IPS-18c (cell line): ENCODE measurements at regions not wholly inside any gene's neighbourhood (a gene's known extent, or its start where the extent isn't known, plus 50 kb on each side); places are given as distances from the start of the nearest gene placed in this dataset.

Source experiments
- H3K4me3 ChIP-seq: 2 replicates; pipeline ENCODE4 v1.7.0; 2013; ENCODE audit warnings: low read depth, mild to moderate bottlenecking, low read length, moderate library complexity; ENCODE audit not compliant: insufficient read depth
- H3K9me3 ChIP-seq: one replicate; pipeline ENCODE4 v1.6.1; 2013; ENCODE audit warnings: mild to moderate bottlenecking, low read length, moderate library complexity; ENCODE audit not compliant: control insufficient read depth, insufficient read depth

DNA sequence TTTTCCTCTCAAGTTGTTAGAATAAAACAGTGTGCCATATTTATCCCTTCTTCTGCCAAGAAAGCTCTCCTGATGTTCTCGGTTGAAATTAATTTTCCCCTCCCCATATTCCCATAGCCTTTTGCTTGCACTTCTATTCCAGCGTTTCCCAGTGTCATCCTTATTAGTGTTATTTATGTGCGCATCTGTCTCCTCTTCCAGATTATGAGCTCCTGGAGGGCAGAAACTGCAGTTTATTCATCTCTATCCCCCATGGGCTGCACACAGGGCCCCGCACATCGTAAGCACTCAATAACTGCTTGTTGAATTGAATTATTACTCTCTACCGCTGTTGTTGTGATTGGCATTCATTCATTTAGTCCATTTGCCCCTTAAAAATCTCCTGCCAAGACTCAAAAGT, 149.4 kb downstream of the SOX3 start:
- Histone ChIP-seq H3K4me3 (no peak overlapping the region), H3K9me3 (peaks cover 2% of the 10 kb centered on the region)

DNA sequence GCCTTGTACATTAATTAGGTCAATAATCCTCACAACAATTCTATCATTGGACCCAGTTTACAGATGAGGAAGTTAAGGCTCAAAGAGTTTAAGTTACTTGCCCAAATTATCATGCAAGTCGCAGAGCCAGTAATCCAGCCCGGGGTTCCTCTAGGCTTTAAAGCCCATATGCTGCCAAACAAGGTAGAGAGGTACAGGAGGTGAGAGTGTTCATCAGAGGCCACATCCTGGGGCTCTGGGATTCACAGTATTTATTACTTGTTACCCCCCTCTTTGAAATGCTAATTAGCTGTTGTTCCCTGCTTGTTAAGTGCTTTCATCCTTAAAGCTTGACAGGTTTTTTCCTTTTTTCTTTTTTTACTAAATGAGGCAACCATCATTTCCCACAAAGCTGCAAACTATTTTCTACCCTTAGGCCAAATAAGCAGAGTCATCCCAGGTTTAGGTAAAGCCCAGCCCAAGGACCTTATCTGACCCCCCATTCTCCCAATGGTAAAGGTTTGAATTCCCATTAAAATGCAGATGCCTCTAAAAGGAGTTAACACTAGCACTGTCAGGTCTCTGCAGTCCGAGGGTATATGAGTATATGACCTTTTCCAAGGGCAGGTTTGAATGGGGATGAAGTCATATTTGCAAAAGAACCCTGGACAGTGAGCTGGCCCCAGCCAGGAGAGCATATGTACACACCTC, 150.3 kb downstream of the SOX3 start:
- H3K9me3 ChIP-seq = peaks cover 2% of the 10 kb centered on the region

DNA sequence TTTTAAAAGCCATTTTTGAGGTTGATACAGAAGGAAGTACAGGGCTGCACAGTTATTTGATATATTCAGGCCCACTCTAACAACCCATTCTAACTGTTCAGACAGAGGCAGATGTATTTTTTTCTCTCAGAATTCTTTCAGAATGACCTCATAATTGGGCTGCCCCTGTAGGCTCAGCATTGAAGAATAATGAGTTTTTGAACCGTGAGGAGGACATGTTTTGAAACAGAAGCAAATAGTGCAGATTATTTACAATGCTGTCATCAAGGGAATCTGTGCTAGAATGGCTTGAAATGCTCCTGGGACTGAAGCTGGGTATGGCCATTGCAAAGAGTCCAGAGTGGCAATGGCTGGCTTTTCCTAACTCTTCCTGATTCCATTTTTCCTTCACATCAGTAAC, 158.1 kb downstream of the SOX3 start:
- Histone ChIP-seq H3K9me3 (peaks cover 6% of the 10 kb centered on the region), H3K4me3 (no peak overlapping the region)

More for the DNA sequence above, 150.3 kb downstream of the SOX3 start:
- H3K4me3 ChIP-seq = no peak overlapping the region

DNA sequence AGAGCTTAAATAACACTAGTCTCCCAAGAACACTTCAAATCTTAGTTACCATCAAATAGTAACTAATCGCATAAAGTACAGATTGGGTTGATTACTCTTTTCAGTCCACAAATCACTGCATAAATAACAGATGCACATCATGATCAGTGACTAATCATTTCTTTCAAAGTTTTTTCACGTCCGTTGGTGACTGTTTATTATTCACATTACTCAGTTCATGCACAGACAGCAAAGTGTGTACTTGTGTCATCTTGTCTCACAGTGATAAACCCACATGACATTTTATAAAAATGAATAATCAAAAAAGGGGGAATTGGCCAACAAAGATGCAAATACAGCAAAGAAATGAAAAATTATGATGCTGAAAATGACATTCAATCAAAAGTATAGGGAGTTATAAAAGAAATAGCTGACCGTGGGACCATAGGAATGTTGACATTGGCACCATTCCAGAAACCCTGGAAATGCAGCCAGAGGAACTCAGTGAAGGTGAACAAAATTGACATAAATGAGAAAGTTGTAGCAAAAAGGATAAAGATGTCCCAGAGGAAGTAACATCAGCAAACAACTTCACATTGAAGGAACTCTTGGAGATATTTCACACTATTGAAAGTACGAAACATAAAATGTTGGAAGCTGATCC, 161.5 kb downstream of the SOX3 start:
- H3K9me3 ChIP-seq = peaks cover 8% of the 10 kb centered on the region

DNA sequence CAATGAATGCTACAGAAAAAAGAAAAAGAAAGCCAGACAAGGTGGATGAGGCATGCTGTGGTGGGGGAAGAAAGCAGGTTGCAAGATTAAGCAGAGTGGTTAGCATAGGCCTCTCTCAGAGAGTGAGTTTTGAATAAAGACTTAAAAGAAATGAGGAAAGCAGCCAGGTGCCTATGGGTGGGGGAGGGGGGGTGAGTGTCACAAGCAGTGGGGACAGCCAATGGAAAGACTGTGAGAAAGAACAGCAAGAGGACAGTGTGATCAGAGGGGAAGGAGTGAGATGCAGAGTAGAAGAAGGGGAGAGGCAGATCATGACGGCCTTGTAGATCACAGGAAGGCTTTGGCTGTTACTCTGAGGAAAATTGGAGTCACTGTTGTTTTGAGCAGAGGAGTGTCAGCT, 162.5 kb downstream of the SOX3 start:
- H3K9me3 ChIP-seq = peaks cover 8% of the 10 kb centered on the region
- no peak overlapping the region for H3K4me3 ChIP-seq

More for the DNA sequence above, 161.5 kb downstream of the SOX3 start:
- no peak overlapping the region for H3K4me3 ChIP-seq

DNA sequence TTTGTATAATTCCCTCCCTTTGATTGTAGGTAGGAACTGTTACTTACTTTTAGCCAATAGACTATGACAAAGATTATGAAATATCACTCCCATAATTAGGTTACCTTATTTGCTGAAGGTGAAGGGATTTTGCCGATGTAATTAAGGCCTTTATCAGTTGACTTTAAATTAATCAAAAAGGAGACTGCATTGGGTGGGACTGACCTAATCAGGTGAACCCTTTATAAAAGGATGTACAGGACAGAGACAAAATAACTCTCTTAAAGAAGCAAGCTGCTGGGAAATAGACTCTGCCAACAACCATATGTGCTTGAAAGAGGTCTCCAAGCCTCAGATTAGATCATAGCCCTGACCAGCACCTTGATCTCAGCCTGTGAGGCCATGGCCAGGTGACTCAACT, 167.6 kb downstream of the SOX3 start:
- no peak overlapping the region for H3K4me3 ChIP-seq
- H3K9me3 ChIP-seq = peaks cover 3% of the 10 kb centered on the region

DNA sequence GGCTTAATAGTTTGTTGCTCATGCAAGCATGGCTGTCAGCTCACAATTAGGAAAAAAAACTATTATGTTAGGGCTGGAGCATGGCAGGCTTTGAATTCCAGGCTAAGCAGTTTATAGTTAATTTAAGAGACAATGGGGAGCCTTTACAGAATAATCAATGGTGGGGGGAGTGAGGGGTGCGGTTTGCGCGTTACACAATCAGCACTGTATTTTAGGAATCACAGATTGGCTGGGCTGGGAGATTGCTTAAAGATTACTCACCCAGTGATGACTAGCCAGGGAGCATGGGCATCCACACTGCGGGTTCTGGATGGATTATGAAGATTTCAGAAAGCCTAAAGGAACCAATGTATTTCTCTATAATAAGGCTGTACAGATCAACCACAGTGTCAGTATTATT, 186.6 kb downstream of the SOX3 start:
- Histone ChIP-seq H3K4me3 (no peak overlapping the region), H3K9me3 (peaks cover 4% of the 10 kb centered on the region)

DNA sequence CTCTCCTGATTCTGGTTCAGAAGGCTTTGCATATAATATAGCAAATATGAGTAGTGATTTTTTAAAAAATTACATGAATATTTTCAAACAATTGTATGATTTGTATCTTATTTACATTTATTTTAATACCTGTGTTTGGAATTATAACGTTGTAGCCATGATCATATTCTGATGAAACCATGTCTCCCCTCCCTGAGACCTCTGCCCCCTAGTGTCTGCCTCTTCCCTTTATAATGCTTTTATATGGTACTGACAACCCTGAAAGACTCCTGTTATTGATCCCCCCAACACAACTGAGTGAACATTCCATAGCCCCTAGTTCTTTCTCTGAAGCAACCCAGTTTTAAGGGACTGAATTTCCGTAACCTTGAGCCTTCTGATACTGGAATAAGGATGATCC, 187.4 kb downstream of the SOX3 start:
- peaks cover 4% of the 10 kb centered on the region for H3K9me3 ChIP-seq
- H3K4me3 ChIP-seq = no peak overlapping the region

DNA sequence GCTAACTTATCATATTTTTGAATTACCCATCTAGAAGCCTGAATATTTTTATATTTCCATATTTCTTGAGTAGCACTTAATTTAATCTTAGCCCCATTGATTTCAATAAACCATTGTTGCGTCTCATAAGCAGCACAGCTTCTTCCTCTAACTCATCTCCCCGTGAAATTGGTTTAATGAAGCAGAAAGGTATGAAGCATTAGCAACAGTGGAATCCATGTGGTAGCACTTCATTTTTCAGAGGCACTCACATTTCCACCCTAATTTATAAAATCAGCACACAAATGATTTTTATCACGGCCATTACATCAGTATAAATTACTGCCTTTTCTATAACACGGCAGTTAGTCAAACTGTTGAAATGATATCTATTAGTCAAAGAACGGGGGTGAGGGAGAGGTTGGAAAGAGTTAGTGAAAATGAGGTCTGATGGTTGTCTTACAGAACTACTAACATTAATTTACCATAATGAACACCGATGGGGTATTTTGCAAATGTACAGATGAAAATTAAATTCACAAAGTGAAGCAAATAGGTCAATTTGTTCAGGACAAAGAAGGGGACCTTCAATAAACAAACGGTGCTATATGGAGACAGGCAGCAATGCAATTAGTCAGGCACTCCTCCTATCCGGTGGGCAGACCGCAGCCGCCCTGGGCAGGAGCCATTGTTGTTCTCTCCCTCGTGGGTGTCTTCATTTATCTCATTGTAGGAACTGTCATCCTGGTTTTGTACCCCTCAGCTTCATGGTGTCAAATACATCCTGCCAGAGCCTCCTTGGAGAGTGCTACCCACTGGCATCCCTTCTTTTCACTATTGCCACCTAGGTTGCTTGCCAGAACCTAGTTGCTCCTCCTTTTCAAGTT, 205.7 kb downstream of the SOX3 start:
- Histone ChIP-seq H3K9me3 (peaks cover 2% of the 10 kb centered on the region), H3K4me3 (no peak overlapping the region)

DNA sequence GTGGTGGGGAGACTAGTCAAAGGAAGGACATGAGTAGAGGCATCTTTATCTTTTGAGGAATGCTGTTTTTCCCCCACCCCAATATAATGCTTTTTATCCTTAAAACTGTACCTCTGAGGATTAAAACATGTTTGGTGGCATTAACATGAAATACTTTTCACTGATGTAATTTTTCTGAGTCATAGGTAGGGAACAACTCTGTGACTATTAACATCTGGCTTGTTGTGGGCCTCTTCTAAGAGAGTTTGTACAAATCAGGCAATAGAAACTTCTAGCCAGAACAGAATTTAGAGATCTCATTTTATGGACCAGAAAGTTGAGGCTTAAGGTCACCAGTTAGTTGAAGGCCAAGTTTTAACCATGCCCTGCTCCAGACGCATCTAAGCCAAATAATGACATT, 207.6 kb downstream of the SOX3 start:
- Histone ChIP-seq H3K4me3 (no peak overlapping the region), H3K9me3 (peaks cover 2% of the 10 kb centered on the region)

DNA sequence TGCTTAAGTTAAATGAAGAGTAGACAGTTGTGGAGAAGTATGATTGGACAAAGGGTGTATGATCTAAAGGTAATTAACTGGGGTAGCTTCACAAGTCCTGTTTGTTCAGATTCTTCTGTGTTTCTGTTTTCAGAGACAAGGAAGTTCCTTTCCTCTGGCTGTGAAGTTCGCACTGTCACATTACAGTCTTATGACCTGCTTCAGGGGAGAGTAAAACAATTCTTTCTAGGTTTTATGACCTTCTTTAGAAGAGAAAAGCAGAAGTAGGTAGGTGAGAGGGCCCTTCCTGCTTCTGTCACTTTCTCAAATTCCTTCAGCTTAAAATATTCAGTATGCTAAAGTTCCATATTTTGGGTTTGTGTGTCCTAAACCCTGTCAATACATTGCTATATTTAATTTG, 211.9 kb downstream of the SOX3 start:
- H3K4me3 ChIP-seq = no peak overlapping the region
- H3K9me3 ChIP-seq = peaks cover 2% of the 10 kb centered on the region

DNA sequence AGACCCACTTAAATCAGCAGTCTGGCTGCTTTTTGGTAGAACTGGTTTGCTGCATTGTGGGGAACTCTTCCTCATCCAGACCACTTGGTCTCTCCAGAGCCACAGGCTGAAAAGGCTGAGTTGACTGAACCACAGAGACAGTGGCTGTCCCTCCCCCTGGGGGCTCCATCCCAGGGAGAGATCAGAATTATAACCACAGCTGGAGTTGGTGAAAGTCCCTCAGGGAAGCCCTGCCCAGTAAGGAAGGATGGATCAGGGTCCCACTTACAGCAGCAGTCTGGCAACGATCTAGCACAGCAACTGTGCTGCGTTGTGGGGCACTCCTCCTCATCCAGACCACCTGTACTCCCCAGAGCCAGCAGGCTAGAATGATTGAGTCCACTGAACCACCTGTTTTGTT, 212.7 kb downstream of the SOX3 start:
- H3K9me3 ChIP-seq = peaks cover 2% of the 10 kb centered on the region
- H3K4me3 ChIP-seq = no peak overlapping the region

DNA sequence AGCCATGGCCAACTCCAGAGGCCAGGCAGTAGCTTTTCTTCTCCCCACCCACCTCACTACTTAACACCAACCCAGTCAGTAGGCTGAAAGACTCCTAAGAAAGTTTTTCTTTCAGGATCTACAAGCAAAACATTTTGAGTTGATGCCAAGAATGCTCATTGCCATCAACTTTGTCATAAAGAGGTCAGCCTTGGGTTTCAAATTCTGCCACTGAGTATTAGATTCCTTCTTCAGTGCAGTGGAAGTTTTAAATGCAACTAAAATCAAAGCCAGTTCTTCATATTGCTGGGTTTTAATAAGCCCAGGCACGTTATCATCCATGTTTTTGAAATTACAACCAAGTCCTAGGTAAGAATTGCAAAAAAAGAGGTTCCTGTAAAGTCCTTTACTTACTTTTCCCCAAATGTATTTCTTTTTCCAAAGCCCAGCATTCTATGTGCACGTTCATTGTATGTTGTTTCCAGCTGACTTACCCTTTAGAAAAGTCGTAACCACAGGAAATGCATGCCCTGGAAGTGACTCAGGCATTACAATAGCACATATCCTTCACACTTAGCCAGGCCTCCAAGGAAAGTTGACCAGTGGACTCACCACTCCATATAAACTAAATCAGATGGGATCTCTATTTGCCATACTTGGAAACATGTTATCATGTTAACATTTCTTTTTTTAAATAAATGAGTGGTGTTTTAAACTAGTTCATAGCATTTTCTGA, 229.9 kb downstream of the SOX3 start:
- Histone ChIP-seq H3K9me3 (peaks cover 2% of the 10 kb centered on the region), H3K4me3 (no peak overlapping the region)

DNA sequence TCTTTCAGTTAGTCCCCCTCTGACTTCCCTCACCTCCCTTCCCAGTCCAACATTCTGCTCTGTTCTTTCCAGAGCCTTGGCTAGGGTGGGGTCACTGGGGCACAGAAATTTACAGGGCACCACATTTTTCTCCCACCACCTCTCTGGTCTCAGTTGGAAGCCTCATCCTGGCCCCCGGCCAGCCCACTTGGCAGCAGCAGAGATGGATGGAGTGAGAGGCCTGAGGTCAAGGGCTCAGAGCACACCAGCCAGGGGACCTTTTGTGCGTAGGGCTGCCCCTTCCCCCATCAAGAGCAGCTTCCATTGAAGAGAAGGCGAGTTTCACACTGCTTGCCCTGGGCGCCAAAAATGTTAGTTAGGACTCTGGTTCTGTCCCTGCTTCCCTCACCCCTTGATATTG, 230.9 kb downstream of the SOX3 start:
- Histone ChIP-seq H3K4me3 (no peak overlapping the region), H3K9me3 (peaks cover 2% of the 10 kb centered on the region)

DNA sequence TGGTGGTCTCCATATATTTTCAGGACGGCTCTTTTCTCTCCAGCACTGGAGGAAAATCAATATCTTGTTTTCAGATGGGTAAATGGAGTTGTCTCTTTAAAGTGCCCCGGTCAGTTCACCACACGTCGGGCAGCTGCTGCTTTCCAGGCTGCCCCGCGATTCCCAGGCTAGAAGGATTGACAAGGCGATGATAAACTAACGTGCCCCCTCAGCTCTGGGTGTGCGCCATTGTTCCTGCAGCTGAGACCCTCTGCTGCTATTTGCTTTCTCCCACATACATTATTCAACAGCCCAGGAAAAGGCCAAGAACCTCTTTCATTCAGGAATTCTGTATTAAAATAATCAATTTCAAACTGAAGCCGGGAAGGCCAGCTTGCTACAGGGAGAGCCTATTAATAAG, 254.5 kb downstream of the SOX3 start:
- peaks cover 11% of the 10 kb centered on the region for H3K9me3 ChIP-seq
- H3K4me3 ChIP-seq = no peak overlapping the region

DNA sequence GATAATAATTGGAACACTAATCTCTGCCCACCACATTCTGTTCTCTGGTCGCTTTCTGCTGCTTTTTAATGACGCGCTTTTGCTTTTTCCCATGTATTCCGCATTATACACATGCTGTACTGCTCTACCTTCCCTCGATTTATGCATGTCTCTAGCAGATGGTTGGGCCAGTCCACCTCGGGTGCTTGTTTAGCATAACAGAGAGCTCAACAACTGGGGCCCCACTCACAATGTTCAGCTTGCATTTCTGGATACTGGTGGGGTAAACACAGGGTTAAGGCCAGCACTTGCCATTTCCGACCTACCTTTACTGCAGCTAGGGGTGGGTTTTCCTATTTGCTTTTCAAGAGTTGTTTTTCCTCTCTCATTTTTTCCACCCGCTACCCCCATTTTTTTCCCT, 255.8 kb downstream of the SOX3 start:
- Histone ChIP-seq H3K9me3 (peaks cover 11% of the 10 kb centered on the region), H3K4me3 (no peak overlapping the region)

DNA sequence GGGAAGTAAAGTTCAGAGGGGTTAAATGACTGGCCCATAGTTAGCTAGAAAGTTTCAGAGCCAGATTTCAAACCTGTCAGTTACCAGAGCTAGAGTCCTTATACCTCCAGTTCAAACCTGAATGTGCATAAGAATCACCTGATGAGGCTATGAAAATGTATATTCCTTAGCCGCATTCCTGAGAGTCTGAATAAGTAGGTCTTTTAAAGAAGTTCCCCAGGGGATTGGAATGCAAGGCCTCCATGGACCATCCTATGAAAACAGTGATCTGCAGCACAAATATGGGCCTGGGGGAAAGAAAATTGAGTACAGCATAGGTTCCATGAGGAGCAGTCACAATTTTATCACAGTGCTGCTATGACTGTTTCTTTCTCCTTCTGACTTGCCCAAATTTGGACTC, 263.9 kb upstream of the CXorf66 start:
- Histone ChIP-seq H3K9me3 (no peaks in the 10 kb centered on the region), H3K4me3 (no peak overlapping the region)
